ENCODE measurements at regions not wholly inside any gene's neighbourhood (a gene's known extent, or its start where the extent isn't known, plus 50 kb on each side); places are given as distances from the start of the nearest gene placed in this dataset.

DNA sequence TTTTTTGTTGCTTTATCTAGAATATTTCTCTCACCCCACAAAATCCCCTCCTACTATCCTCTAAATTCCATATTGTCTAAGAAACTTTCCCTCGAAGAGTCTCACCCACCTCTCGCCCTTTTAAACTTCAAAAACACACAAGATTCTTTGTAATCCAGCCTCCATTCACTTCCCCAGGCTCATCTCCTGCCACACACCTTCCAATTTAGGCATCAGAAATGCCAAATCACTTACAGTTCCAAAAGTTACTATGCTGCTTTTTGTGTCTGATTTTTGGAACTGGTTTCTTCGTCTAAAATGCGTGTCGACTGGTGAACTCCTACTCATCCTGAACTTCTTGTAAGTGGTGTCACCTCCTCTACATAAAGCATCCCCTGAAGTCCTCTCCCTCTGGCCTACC is 482.4 kb upstream of the CAMK1G start:
- no peak for TF ChIP-seq POLR2A (IDR thresholded peaks at IDR 0.05)
- TF ChIP-seq, protein P1, sequence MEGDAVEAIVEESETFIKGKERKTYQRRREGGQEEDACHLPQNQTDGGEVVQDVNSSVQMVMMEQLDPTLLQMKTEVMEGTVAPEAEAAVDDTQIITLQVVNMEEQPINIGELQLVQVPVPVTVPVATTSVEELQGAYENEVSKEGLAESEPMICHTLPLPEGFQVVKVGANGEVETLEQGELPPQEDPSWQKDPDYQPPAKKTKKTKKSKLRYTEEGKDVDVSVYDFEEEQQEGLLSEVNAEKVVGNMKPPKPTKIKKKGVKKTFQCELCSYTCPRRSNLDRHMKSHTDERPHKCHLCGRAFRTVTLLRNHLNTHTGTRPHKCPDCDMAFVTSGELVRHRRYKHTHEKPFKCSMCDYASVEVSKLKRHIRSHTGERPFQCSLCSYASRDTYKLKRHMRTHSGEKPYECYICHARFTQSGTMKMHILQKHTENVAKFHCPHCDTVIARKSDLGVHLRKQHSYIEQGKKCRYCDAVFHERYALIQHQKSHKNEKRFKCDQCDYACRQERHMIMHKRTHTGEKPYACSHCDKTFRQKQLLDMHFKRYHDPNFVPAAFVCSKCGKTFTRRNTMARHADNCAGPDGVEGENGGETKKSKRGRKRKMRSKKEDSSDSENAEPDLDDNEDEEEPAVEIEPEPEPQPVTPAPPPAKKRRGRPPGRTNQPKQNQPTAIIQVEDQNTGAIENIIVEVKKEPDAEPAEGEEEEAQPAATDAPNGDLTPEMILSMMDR (IDR thresholded peaks at IDR 0.05) = no peak

All from sigmoid colon (tissue), 3 donors.